Body of pancreas (tissue), 4 donors: ENCODE measurements at regions not wholly inside any gene's neighbourhood (a gene's known extent, or its start where the extent isn't known, plus 50 kb on each side); places are given as distances from the start of the nearest gene placed in this dataset.

Experiments
- ATAC-seq: fragments of 150-250 bp; one replicate; pipeline ENCODE4 v1.9.1; 2016
- DNase-seq, 4 donors: peaks; one replicate each; pipeline ENCODE4 v3.0.0-alpha.2; 2019
- H3K27ac ChIP-seq, 4 donors: fragments of 200-600 bp; sonication (generic); 1 replicate in 3 of 4; 2 replicates in 1 of 4; pipeline versions ENCODE4 v1.5.1 to v1.6.1; 2016 to 2019; ENCODE audit warnings: mild to moderate bottlenecking in 1 of 4, mixed read lengths in 1 of 4, moderate library complexity in 1 of 4
- H3K27me3 ChIP-seq, 2 donors: fragments of 200-600 bp; sonication (generic); one replicate each; pipeline ENCODE4 v1.6.0; 2016; ENCODE audit warnings: mild to moderate bottlenecking in 1 of 2
- H3K36me3 ChIP-seq, 2 donors: fragments of 200-600 bp; sonication (generic); replicated peaks in 1 of 2; 2 replicates each; pipeline ENCODE4 v1.5.1; 2016; ENCODE audit warnings: low read depth in 2 of 2; ENCODE audit not compliant: insufficient read depth in 1 of 2
- H3K4me1 ChIP-seq: fragments of 200-600 bp; sonication (generic); one replicate; pipeline ENCODE4 v1.6.0; 2016
- H3K4me3 ChIP-seq, 2 donors: fragments of 200-600 bp; sonication (generic); 1 replicate in 1 of 2; 2 replicates in 1 of 2; pipeline ENCODE4 v1.5.1; 2016 to 2019
- H3K9me3 ChIP-seq, 3 donors: fragments of 200-600 bp; sonication (generic); 1 replicate in 2 of 3; 2 replicates in 1 of 3; pipeline ENCODE4 v1.5.1; 2016
- CTCF ChIP-seq, 7 experiments: fragments of 450-650 bp in 4 of 7; fragments of 200-600 bp in 3 of 7; sonication (generic) in 3 of 7; IDR thresholded peaks; one replicate each; pipeline ENCODE4 v1.5.1; 2016 to 2019; ENCODE audit warnings: antibody characterized with exemption in 7 of 7
- POLR2A ChIP-seq, 3 donors: fragments of 450-650 bp; IDR thresholded peaks; one replicate each; pipeline ENCODE4 v1.6.1; 2016; ENCODE audit warnings: antibody characterized with exemption in 3 of 3, mild to moderate bottlenecking in 2 of 3
- WGBS, 2 donors: methylation state at CpG; one replicate each; pipeline ENCODE4 v1.1.5; 2017; 5-methylcytosine and 5-hydroxymethylcytosine counted together
- intact Hi-C: fragments of 100-400 bp; cut with DNase I; formaldehyde crosslinking; loops from one replicate; pipeline ENCODE4 v1.15.1; 2023

- H3K4me1 ChIP-seq = no peaks in the 10 kb centered on the region
- peaks cover 0 to 9% (median 0%) of the 10 kb centered on the region in 3 donors for H3K9me3 ChIP-seq
- DNase-seq = no peak
- H3K27ac ChIP-seq = no peak overlapping the region
- no peaks in the 10 kb centered on the region for H3K27me3 ChIP-seq
- no peak for ATAC-seq
- no peaks in the 10 kb centered on the region for H3K36me3 ChIP-seq
- H3K4me3 ChIP-seq = no peak overlapping the region
- TF ChIP-seq CTCF (IDR thresholded peaks at IDR 0.05) (no peak), POLR2A (IDR thresholded peaks at IDR 0.05) (no peak)
- 17 to 22% methylated on average over 5 of the region's 5 CpGs for WGBS, 2 donors
- intact Hi-C loops = no loop called here
Observed at GRCh38 chr1:4276238-4276637, 376.2 kb upstream of the C1orf174 start.

- no peak for TF ChIP-seq POLR2A (IDR thresholded peaks at IDR 0.05)
- TF ChIP-seq CTCF (IDR thresholded peaks at IDR 0.05) = no peak
- WGBS, 2 donors = 33 to 58% methylated on average over 2 of the region's 2 CpGs
- H3K27ac ChIP-seq = no peak overlapping the region
Observed at GRCh38 chr1:4277598-4277997, 376.8 kb upstream of the AJAP1 start.

GRCh38 chr1:4284976-4285375 is 369.4 kb upstream of the AJAP1 start:
- Histone ChIP-seq H3K4me1 (no peaks in the 10 kb centered on the region), H3K27ac (no peak overlapping the region), H3K36me3 (no peaks in the 10 kb centered on the region), H3K4me3 (no peak overlapping the region), H3K9me3 (no peaks in the 10 kb centered on the region), H3K27me3 (no peaks in the 10 kb centered on the region)
- 65 to 78% methylated on average over 3 of the region's 3 CpGs for WGBS, 2 donors
- no peak for DNase-seq
- TF ChIP-seq CTCF (IDR thresholded peaks at IDR 0.05) (no peak), POLR2A (IDR thresholded peaks at IDR 0.05) (no peak)
- intact Hi-C loops = no loop called here
- no peak for ATAC-seq

More at GRCh38 chr1:4277598-4277997, 376.8 kb upstream of the AJAP1 start:
- H3K4me1 ChIP-seq = no peaks in the 10 kb centered on the region
- no peaks in the 10 kb centered on the region for H3K36me3 ChIP-seq
- ATAC-seq = no peak
- H3K27me3 ChIP-seq = no peaks in the 10 kb centered on the region
- intact Hi-C loops = no loop called here
- DNase-seq = no peak
- peaks cover 0 to 9% (median 0%) of the 10 kb centered on the region in 3 donors for H3K9me3 ChIP-seq
- H3K4me3 ChIP-seq = no peak overlapping the region

GRCh38 chr1:4292861-4293260 is 361.5 kb upstream of the AJAP1 start:
- Histone ChIP-seq H3K4me1 (no peaks in the 10 kb centered on the region), H3K36me3 (no peaks in the 10 kb centered on the region), H3K27ac (no peak overlapping the region), H3K9me3 (no peaks in the 10 kb centered on the region), H3K27me3 (no peaks in the 10 kb centered on the region), H3K4me3 (no peak overlapping the region)
- intact Hi-C loops = no loop called here
- WGBS, 2 donors = 52 to 61% methylated on average over 8 of the region's 8 CpGs
- ATAC-seq = no peak
- no peak for TF ChIP-seq CTCF (IDR thresholded peaks at IDR 0.05)
- TF ChIP-seq POLR2A (IDR thresholded peaks at IDR 0.05) = no peak
- DNase-seq = no peak

- no peak for TF ChIP-seq POLR2A (IDR thresholded peaks at IDR 0.05)
- TF ChIP-seq CTCF (IDR thresholded peaks at IDR 0.05) = no peak
- intact Hi-C loops = no loop called here
- Histone ChIP-seq H3K9me3 (no peaks in the 10 kb centered on the region), H3K27ac (no peak overlapping the region), H3K4me3 (no peak overlapping the region), H3K4me1 (no peaks in the 10 kb centered on the region), H3K36me3 (no peaks in the 10 kb centered on the region), H3K27me3 (no peaks in the 10 kb centered on the region)
- DNase-seq = no peak
- no peak for ATAC-seq
- WGBS, 2 donors = 57 to 66% methylated on average over 12 of the region's 12 CpGs
Observed at GRCh38 chr1:4298361-4299083, 355.9 kb upstream of the AJAP1 start.
